ENCODE measurements at regions not wholly inside any gene's neighbourhood (a gene's known extent, or its start where the extent isn't known, plus 50 kb on each side); places are given as distances from the start of the nearest gene placed in this dataset.
"Not testable (repeated sequence)": the region's sequence is repeated elsewhere in the genome, so short reads cannot be mapped to it uniquely, and the experiment has no call there.

GRCh38 chr22:49390954-49391353, 436.7 kb downstream of the BRD1 start:
- H3K4me3 ChIP-seq (ENCODE audit: low read depth, low read length), result no peak overlapping the region
- DNase-seq (ENCODE audit: low read depth), result no peak
- TF ChIP-seq, protein P1, sequence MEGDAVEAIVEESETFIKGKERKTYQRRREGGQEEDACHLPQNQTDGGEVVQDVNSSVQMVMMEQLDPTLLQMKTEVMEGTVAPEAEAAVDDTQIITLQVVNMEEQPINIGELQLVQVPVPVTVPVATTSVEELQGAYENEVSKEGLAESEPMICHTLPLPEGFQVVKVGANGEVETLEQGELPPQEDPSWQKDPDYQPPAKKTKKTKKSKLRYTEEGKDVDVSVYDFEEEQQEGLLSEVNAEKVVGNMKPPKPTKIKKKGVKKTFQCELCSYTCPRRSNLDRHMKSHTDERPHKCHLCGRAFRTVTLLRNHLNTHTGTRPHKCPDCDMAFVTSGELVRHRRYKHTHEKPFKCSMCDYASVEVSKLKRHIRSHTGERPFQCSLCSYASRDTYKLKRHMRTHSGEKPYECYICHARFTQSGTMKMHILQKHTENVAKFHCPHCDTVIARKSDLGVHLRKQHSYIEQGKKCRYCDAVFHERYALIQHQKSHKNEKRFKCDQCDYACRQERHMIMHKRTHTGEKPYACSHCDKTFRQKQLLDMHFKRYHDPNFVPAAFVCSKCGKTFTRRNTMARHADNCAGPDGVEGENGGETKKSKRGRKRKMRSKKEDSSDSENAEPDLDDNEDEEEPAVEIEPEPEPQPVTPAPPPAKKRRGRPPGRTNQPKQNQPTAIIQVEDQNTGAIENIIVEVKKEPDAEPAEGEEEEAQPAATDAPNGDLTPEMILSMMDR (IDR thresholded peaks at IDR 0.05; ENCODE audit: low read depth, low read length, missing control alignments), result no peak
- in situ Hi-C loops (cut with HindIII; ENCODE audit: low sequenced_read_pairs), result no loop called here

DNA sequence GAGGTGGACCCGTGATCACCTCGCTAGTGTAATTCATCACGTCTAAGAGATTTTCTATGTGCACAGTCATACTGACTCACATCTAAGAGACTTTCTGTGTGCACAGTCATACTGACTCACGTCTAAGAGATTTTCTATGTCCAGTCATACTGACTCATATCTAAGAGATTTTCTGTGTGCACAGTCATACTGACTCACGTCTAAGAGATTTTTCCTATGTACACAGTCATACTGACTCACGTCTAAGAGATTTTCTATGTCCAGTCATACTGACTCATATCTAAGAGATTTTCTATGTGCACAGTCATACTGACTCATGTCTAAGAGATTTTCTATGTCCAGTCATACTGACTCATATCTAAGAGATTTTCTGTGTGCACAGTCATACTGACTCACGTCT, 443.8 kb downstream of the BRD1 start:
- DNase-seq (ENCODE audit: low read depth); H3K4me3 ChIP-seq (ENCODE audit: low read depth, low read length); in situ Hi-C loops (cut with HindIII; ENCODE audit: low sequenced_read_pairs): not testable (repeated sequence)

GRCh38 chr22:49382451-49382735, 445.3 kb downstream of the BRD1 start:
- no peak overlapping the region for H3K4me3 ChIP-seq (ENCODE audit: low read depth, low read length)
- TF ChIP-seq, protein P1 (IDR thresholded peaks at IDR 0.05; ENCODE audit: low read depth, low read length, missing control alignments), result no peak
- in situ Hi-C loops (cut with HindIII; ENCODE audit: low sequenced_read_pairs), result no loop called here
- no peak for DNase-seq (ENCODE audit: low read depth)

- TF ChIP-seq, protein P1 (IDR thresholded peaks at IDR 0.05; ENCODE audit: low read depth, low read length, missing control alignments), result no peak
- in situ Hi-C loops (cut with HindIII; ENCODE audit: low sequenced_read_pairs), result no loop called here
- no peak for DNase-seq (ENCODE audit: low read depth)
- H3K4me3 ChIP-seq (ENCODE audit: low read depth, low read length), result no peak overlapping the region
Observed at GRCh38 chr22:49381595-49382450, 445.9 kb downstream of the BRD1 start.

DNA sequence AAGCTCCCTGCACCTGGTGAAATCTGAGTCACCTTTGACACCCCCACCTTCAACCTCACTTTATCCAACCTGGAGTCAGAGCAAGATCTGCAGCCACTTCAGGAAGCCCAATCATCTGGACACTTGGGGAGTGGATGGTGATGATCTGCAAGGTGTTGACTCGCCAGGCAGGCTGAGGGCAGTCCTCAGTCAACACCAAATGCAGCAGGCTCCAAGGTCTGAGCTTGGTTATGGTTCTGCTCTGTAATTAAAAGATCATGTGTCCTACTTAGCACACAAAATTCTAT, 446.9 kb downstream of the BRD1 start:
- no peak for DNase-seq (ENCODE audit: low read depth)
- in situ Hi-C loops (cut with HindIII; ENCODE audit: low sequenced_read_pairs), result no loop called here
- H3K4me3 ChIP-seq (ENCODE audit: low read depth, low read length), result no peak overlapping the region
- TF ChIP-seq, protein P1 (IDR thresholded peaks at IDR 0.05; ENCODE audit: low read depth, low read length, missing control alignments), result no peak

DNA sequence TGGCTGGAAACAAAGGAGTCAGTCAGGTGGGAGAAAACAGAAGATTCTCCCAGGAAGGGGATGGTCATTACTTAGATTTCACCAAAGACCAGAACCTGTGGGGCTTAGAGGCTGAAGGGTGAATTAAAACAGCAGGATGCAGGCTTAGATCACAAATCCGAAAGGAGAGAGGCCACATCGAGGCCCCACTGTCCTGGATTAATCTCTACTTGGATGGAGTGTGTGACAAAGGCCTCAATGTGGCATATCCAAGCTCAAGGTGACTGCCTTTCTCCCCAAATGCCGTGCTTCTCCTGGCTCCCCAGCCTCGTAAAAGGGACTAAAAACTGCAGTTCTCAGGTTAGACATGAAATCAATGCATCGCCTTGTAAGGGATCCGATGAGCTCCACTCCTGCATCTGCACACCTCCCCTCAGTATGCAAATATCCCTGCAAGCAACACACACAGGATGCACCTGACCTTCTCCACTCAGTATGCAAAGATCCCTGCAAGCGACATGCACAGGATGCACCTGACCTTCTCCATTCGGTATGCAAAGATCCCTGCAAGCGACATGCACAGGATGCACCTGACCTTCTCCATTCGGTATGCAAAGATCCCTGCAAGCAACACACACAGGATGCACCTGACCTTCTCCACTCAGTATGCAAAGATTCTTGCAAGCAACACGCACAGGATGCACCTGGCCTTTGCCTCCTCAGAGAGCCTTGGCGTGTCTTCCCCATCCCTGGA, 447.4 kb downstream of the BRD1 start:
- DNase-seq (ENCODE audit: low read depth), result no peak
- in situ Hi-C loops (cut with HindIII; ENCODE audit: low sequenced_read_pairs), result no loop called here
- TF ChIP-seq, protein P1 (IDR thresholded peaks at IDR 0.05; ENCODE audit: low read depth, low read length, missing control alignments), result no peak
- no peak overlapping the region for H3K4me3 ChIP-seq (ENCODE audit: low read depth, low read length)

DNA sequence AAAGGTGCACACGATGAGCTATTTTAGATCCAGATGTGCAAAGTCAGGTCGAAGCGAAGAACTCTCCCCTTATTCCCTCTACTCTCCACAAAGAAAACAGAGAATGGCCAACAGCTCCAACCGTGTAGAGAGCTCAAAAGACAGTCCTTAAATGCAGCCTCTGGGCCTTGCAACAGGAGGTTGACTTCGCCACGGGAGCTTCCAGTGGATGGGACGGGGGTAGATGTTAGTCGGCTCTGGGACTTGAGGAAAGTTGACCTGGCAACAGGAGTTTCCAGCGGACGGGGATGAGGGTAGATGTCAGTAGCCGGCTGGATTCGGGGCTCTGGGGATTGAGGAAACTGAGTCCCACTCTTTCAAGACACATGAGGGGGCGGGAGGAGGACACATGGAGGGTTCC, 450.4 kb downstream of the BRD1 start:
- no peak for DNase-seq (ENCODE audit: low read depth)
- TF ChIP-seq, protein P1 (IDR thresholded peaks at IDR 0.05; ENCODE audit: low read depth, low read length, missing control alignments), result no peak
- in situ Hi-C loops (cut with HindIII; ENCODE audit: low sequenced_read_pairs), result no loop called here
- no peak overlapping the region for H3K4me3 ChIP-seq (ENCODE audit: low read depth, low read length)
